KMS-11 (cell line): ENCODE measurements at regions not wholly inside any gene's neighbourhood (a gene's known extent, or its start where the extent isn't known, plus 50 kb on each side); places are given as distances from the start of the nearest gene placed in this dataset.

ENCODE experiments used
- H2AFZ ChIP-seq: fragments of 200-600 bp; sonication (generic); 2 replicates; pipeline ENCODE4 v1.6.1; 2016; ENCODE audit warnings: antibody characterized with exemption, mixed run types, low read depth
- H3K27ac ChIP-seq: fragments of 200-600 bp; sonication (generic); 2 replicates; pipeline ENCODE4 v1.6.1; 2016; ENCODE audit warnings: mild to moderate bottlenecking, mixed run types
- H3K27me3 ChIP-seq: fragments of 200-600 bp; sonication (generic); 2 replicates; pipeline ENCODE4 v1.6.1; 2017; ENCODE audit warnings: mild to moderate bottlenecking, low read depth, mixed run types, moderate library complexity; ENCODE audit not compliant: insufficient read depth
- H3K36me3 ChIP-seq: fragments of 200-600 bp; sonication (generic); 2 replicates; pipeline ENCODE4 v1.6.1; 2017; ENCODE audit warnings: mild to moderate bottlenecking, mixed run types; ENCODE audit not compliant: insufficient read depth
- H3K4me1 ChIP-seq: fragments of 200-600 bp; sonication (generic); 2 replicates; pipeline ENCODE4 v1.6.1; 2016; ENCODE audit warnings: mild to moderate bottlenecking, low read depth, mixed run types; ENCODE audit not compliant: poor library complexity, severe bottlenecking
- H3K4me2 ChIP-seq: fragments of 200-600 bp; sonication (generic); 2 replicates; pipeline ENCODE4 v1.7.0; 2016; ENCODE audit warnings: mild to moderate bottlenecking, mixed run types
- H3K4me3 ChIP-seq: fragments of 200-600 bp; sonication (generic); IDR thresholded peaks from 2 replicates; pipeline ENCODE4 v1.6.1; 2017; ENCODE audit warnings: low read depth, low read length, mixed read lengths; ENCODE audit not compliant: insufficient read depth
- H3K79me2 ChIP-seq: fragments of 200-600 bp; sonication (generic); 2 replicates; pipeline ENCODE4 v1.6.1; 2016; ENCODE audit warnings: low read depth, mixed run types; ENCODE audit not compliant: insufficient read depth
- H3K9ac ChIP-seq: fragments of 200-600 bp; sonication (generic); 2 replicates; pipeline ENCODE4 v1.6.1; 2016; ENCODE audit warnings: mild to moderate bottlenecking, mixed run types
- H4K20me1 ChIP-seq: fragments of 200-600 bp; sonication (generic); 2 replicates; pipeline ENCODE4 v1.6.1; 2016; ENCODE audit warnings: mild to moderate bottlenecking, mixed run types; ENCODE audit not compliant: insufficient read depth
- CTCF ChIP-seq: fragments of 200-600 bp; sonication (generic); conservative IDR thresholded peaks from 2 replicates; pipeline ENCODE4 v1.6.1; 2017; ENCODE audit warnings: low read depth, mild to moderate bottlenecking, antibody characterized with exemption, low read length, moderate library complexity, mixed read lengths

DNA sequence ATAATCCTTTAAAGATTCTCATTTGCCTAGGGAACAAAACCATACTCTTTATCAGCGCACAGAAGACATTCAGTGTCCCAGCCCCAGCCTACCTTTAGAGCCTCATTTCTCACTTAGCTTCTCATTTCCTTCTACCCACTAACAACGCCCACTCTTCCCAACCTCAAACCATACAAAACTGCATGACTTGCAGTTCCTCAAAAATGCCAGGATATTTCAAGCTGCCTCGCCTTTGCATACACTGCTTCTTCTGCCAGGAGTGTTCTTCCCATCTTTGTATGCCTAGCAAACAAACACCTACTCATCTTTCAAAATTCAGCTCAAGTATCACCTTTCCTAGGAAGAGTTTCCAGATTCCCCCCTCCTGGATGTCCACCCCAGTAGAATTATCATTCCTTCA, 129.9 kb upstream of the ADGRL3 start:
- TF ChIP-seq CTCF = no peak
- Histone ChIP-seq H3K9ac (no peak overlapping the region), H4K20me1 (no peaks in the 10 kb centered on the region), H3K79me2 (no peaks in the 10 kb centered on the region), H3K36me3 (no peaks in the 10 kb centered on the region), H3K4me2 (no peak overlapping the region), H3K27ac (no peak overlapping the region), H2AFZ (no peak overlapping the region), H3K4me3 (no peak overlapping the region), H3K4me1 (no peaks in the 10 kb centered on the region), H3K27me3 (no peaks in the 10 kb centered on the region)

- Histone ChIP-seq H3K27ac (no peak overlapping the region), H3K79me2 (no peaks in the 10 kb centered on the region), H3K4me3 (no peak overlapping the region), H2AFZ (no peak overlapping the region), H4K20me1 (no peaks in the 10 kb centered on the region), H3K9ac (no peak overlapping the region), H3K4me2 (no peak overlapping the region), H3K27me3 (no peaks in the 10 kb centered on the region), H3K36me3 (no peaks in the 10 kb centered on the region), H3K4me1 (no peaks in the 10 kb centered on the region)
- no peak for TF ChIP-seq CTCF
Observed at GRCh38 chr4:61079427-61079826, 120.7 kb upstream of the ADGRL3 start.

GRCh38 chr4:61079976-61080375, 120.2 kb upstream of the ADGRL3 start:
- Histone ChIP-seq H3K4me1 (no peaks in the 10 kb centered on the region), H3K9ac (no peak overlapping the region), H3K36me3 (no peaks in the 10 kb centered on the region), H2AFZ (no peak overlapping the region), H3K79me2 (no peaks in the 10 kb centered on the region), H3K4me3 (no peak overlapping the region), H4K20me1 (no peaks in the 10 kb centered on the region), H3K27ac (no peak overlapping the region), H3K27me3 (no peaks in the 10 kb centered on the region), H3K4me2 (no peak overlapping the region)
- TF ChIP-seq CTCF = no peak

DNA sequence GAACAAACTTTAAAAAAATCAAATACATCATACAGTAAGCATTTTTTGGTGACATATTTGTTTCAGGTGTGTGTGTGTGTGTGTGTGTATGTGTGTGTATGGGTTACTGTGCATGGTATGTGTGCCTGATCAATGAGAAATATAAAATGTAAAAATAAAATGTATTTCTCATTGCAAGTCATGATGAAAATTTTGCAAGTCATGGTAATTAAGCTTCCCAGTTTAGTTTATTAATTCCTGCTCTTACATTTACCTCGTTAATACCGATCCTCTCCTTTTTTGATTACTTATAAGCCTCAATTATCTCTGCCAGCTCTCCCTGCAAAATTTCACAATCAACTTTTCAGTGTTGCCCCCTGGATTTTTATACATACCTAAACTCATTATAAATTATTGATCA, 114.6 kb upstream of the ADGRL3 start:
- H3K4me2 ChIP-seq = no peak overlapping the region
- no peaks in the 10 kb centered on the region for H3K79me2 ChIP-seq
- H3K9ac ChIP-seq = no peak overlapping the region
- no peak overlapping the region for H3K27ac ChIP-seq
- H2AFZ ChIP-seq = no peak overlapping the region
- H3K4me3 ChIP-seq = no peak overlapping the region
- H3K36me3 ChIP-seq = no peaks in the 10 kb centered on the region
- no peaks in the 10 kb centered on the region for H4K20me1 ChIP-seq
- no peaks in the 10 kb centered on the region for H3K27me3 ChIP-seq
- H3K4me1 ChIP-seq = no peaks in the 10 kb centered on the region
- TF ChIP-seq CTCF = no peak

DNA sequence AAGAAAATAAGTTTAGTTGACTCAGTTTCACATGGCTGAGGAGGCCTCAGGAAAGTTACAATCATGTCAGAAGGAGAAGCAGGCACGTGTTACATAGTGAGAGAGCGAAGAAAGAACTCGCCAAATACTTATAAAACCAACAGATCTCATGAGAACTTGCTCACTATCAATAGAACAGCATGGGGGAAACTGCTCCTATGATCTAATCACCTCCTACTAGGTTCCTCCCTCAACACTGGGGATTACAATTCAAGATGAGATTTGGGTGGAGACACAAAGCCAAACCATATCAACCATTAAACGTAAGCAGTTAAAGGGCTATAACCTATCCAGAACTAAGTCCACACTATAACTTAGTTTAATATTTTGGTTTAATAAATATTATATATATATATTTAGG, 113.8 kb upstream of the ADGRL3 start:
- Histone ChIP-seq H2AFZ (no peak overlapping the region), H3K27ac (no peak overlapping the region), H3K9ac (no peak overlapping the region), H3K27me3 (no peaks in the 10 kb centered on the region), H3K4me3 (no peak overlapping the region), H3K4me2 (no peak overlapping the region), H3K4me1 (no peaks in the 10 kb centered on the region), H3K79me2 (no peaks in the 10 kb centered on the region), H4K20me1 (no peaks in the 10 kb centered on the region), H3K36me3 (no peaks in the 10 kb centered on the region)
- no peak for TF ChIP-seq CTCF
